IPS DF 4.7 (cell line): ENCODE measurements at regions not wholly inside any gene's neighbourhood (a gene's known extent, or its start where the extent isn't known, plus 50 kb on each side); places are given as distances from the start of the nearest gene placed in this dataset.

ENCODE experiments used
- DNase-seq: peaks from one replicate; pipeline ENCODE4 v3.0.0-alpha.2; 2013; ENCODE audit warnings: low spot score; ENCODE audit errors: extremely low read depth

- no peak for DNase-seq
Measured at GRCh38 chr22:49372530-49373288, 455.0 kb downstream of the BRD1 start.

GRCh38 chr22:49372111-49372529 is 455.6 kb downstream of the BRD1 start:
- DNase-seq: no peak

- DNase-seq: no peak
Measured at GRCh38 chr22:49371325-49372110, 456.2 kb downstream of the BRD1 start.

- DNase-seq: no peak
Measured at GRCh38 chr22:49370627-49371301, 456.9 kb downstream of the BRD1 start.

DNA sequence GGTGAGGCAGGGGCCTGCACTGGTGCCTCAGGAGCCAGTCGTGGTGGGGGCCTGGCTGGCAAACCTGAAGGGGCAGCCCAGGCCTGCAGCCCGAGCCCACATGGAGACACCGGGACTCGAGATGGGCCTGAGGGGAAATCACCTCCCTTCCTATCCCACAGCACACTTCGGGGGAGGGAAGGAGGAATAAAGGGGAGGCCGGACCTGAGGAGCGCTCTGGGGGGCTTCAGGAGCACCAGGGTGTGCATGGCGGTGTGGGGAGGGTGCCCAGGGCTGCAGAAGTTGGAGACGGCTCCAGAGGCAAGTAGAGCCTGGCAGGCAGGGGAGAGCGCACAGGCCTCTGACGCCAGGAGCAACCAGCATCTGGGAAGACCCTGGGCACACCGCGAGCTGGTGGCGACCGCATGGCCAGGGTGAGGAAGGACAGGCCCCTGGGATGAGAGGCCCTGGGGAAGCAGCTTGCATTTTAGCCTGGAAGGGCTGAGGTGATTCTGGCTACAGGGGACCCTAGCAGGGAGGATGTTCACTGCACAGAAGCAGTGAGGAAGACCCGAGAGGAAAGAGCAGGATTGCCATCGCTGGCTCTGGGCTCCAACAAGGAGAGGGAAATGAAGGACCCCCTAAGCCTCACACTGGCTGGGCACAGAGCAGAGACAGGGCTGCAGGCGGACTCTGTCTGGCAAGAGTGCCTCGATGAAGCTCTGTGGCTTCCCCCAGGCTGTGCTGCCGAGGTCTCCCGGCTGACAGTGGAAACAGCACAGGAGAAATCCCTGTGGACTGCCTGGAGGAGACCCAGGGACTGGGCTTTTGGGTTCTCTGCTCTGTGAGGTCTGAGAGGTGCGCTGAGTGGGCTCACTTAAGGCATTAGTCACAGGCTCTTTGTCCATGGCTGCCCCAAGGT is 457.7 kb downstream of the BRD1 start:
- no peak for DNase-seq

DNA sequence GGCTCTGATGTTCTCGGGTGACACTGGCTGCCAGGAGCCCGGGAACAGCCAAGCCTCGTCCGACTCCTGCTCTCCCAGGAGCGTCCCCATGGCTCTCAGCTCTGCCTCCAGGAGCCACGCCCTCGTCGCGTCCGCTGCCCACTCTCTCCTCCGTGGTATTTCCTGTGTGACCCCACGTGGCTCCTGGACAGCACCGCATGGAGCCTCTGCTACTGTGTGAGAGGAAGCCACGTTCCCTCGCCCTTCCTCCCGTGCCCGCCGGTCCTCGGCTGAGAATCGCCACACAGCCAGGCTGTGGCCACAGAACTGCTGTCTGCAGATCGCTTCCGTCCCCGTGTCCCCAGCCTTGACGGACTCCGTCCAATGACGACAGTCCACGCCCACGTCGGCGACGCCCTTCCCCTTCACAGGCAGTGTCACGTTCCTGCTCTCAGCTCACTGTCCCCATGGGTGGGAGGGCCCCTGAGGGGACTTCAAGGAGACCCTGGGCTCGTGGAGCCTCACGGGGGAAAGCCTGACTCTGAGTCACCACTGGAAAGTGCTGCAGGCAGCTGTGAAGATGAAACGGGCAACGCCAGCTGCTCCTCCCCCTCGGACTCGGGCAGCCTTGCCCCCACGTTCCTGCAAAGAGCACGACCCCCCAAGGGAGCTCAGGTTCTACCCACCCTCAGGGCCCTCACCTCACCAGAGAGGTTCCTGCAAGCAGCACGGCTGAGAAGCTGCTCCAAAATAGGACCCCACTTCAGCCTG is 458.5 kb downstream of the BRD1 start:
- no peak for DNase-seq

DNA sequence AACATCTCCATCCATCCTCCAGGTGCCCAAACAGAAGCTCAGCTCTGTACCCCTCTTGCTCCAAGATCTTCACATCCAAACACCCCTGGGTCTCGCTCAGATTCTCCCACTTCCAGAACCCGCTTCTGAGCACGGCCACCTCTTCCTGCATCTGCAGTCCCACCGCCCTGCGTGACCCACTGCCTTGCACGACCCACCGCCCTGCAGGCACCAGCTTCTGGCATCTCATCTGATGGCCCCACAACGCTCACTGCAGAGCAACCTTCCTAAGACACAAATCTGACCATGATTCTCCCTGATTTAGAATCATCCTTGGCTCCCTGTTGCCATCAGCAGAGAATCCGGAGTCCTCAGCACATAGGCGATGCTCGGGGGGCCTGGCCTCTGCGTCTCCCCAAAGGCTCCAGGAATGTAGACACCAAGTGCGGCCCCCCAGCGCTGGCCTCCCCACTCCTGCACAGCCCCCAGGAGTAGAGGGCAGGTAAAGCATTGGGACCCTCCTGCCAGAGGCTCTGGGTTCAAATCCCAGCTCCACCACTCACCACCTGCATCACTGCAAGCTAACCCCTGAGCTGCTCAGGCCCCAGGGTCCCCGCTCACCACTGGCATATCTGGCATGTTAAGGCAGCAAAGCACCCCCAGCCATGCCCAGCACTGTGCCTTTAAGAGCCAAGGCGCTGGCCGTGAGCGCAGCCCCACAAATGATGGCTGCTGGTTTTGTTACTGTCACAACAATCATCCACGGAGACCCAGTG is 459.3 kb downstream of the BRD1 start:
- DNase-seq: no peak

DNA sequence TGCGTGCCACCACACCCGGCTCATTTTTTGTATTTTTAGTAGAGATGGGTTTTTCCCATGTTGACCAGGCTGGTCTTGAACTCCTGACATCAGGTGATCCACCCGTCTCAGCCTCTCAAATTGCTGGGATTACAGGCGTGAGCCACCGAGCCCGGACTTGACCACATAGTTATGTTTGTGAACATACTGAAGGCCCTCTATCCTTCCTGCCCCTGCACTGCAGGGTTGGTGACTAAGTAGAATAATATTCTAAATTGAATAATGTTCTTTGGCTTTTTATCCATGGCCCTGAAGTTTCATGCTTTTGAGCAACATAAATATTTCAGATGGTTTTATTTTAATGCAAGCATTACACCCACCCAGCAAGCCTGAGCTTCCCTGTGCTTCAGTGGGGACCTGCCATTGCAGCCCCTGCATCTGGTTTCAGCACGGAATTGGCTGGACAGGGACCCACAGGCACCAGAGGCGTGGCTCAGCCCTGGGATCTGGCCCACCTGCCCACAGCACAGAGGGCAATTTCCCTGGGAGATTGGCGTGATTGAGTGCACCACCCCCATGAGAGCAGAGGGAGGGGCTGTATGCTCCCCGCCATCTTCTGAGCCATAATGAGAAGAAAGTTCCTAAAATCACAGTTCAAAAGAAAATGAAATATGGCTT is 460.5 kb downstream of the BRD1 start:
- DNase-seq: no peak

GRCh38 chr22:49366437-49366836 is 461.2 kb downstream of the BRD1 start:
- DNase-seq: no peak

DNA sequence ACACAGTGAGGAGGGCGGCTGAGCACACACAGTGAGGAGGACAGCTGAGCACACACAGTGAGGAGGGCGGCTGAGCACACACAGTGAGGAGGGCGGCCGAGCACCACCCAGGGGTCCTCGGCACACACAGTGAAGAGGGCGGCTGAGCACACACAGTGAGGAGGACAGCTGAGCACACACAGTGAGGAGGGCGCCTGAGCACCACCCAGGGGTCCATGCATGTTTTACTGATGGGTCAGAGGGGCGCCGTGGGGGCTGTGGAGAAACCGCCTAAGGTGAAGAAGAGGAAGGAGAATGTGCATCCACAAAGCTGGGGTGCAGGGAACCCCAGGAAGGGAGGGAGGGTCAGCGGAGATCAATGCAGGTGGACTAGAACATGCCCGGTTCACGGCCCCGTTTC is 461.8 kb downstream of the BRD1 start:
- DNase-seq: no peak

- no peak for DNase-seq
Measured at GRCh38 chr22:49365191-49365837, 462.4 kb downstream of the BRD1 start.

DNA sequence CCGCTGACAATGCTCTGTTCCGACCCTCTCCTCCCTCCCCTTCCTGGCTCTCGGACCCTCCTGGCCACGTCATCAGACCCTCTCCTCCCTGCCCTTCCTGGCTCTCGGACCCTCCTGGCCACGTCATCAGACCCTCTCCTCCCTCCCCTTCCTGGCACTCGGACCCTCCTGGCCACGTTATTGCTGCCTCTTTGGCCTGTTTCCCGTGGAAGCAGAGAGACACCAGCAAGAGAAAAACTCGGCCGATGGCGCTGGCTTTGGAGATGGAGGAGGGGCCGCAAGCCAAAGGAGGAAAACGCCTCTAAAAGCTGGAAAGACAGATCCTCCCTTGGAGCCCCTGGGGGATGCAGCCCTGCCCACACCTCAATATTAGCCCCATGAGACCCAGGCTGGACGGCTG is 463.3 kb downstream of the BRD1 start:
- DNase-seq: no peak

- DNase-seq: no peak
Measured at GRCh38 chr22:49363526-49364230, 464.0 kb downstream of the BRD1 start.

- DNase-seq: no peak
Measured at GRCh38 chr22:49362211-49362839, 465.3 kb downstream of the BRD1 start.

GRCh38 chr22:49361164-49361563 is 466.5 kb downstream of the BRD1 start:
- DNase-seq: no peak

DNA sequence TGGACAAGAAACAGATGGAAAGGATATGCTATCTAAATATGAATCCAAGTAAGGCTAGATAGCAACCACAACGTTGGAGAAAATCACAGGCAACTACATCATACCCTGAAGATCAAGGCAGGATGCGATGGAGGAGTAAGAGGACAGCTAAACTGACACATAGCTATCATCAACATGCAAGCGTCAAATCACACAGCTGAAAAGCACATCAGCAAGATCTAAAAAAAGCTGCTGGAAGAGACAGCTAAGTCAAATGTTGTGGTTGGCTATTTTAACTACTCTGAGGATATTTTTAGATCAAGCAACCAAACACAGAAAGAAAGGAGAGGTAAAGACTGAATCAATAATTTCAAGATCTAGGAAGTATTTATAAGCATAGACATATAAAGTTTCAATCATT is 466.9 kb downstream of the BRD1 start:
- no peak for DNase-seq

- DNase-seq: no peak
Measured at GRCh38 chr22:49359076-49359475, 468.6 kb downstream of the BRD1 start.
